ENCODE measurements at regions not wholly inside any gene's neighbourhood (a gene's known extent, or its start where the extent isn't known, plus 50 kb on each side); places are given as distances from the start of the nearest gene placed in this dataset.

GRCh38 chr12:105467710-105468366 is 137.3 kb downstream of the C12orf75 start (continued):
- TF ChIP-seq POLR2AphosphoS2 (IDR thresholded peaks at IDR 0.05; ENCODE audit: low read depth, low read length) = no peak

GRCh38 chr12:105468464-105468863 is 138.0 kb downstream of the C12orf75 start:
- no peaks in the 10 kb centered on the region for H4K20me1 ChIP-seq (ENCODE audit: insufficient read depth, low read length)
- no peak overlapping the region for H3K4me3 ChIP-seq (replicated peaks in 1 of 3; ENCODE audit: insufficient read depth in 1 of 3, low read depth in 2 of 3, low read length in 3 of 3)
- H3K79me2 ChIP-seq (ENCODE audit: insufficient read depth, low read length) = no peaks in the 10 kb centered on the region
- peaks cover 0 to 7% of the 10 kb centered on the region in 2 experiments; a peak in 3 of 5 replicates for H3K27me3 ChIP-seq (ENCODE audit: control insufficient read depth in 1 of 2, insufficient read depth in 2 of 2, low read length in 2 of 2)
- ChIA-PET POLR2A (no interaction called here), CTCF (ENCODE audit: low intra/inter-chr PET ratio, low total read pairs) (no interaction called here)
- whole genome bisulfite sequencing (ENCODE audit: low lambda C conversion rate) = 0% methylated on average over 1 of the region's 1 CpG
- BruUV-seq (replicated peaks) = no TSS peak
- no peak overlapping the region for H3K27ac ChIP-seq (ENCODE audit: extremely low read length, insufficient read depth, low read length)
- no peaks in the 10 kb centered on the region for H3K9me3 ChIP-seq (ENCODE audit: low read length)
- intact Hi-C loops (cut with micrococcal nuclease; ENCODE audit: unreplicated experiment) = no loop called here
- FAIRE-seq (no peak), ATAC-seq (no peak), DNase-seq (ENCODE audit: low spot score) (no peak)
- in situ Hi-C loops (cut with HindIII; ENCODE audit: extremely low pct_ligation_motif_present, low pct_unique_long_range_greater_than_20kb) = no loop called here
- H3K4me2 ChIP-seq (ENCODE audit: low read depth, low read length) = no peak overlapping the region
- no peaks in the 10 kb centered on the region for H3K4me1 ChIP-seq (ENCODE audit: insufficient read depth, low read length)
- no peak overlapping the region for H3K9ac ChIP-seq (ENCODE audit: insufficient read depth, low read depth, low read length)
- H3K36me3 ChIP-seq (replicated peaks in 1 of 2; ENCODE audit: control insufficient read depth in 1 of 2, insufficient read depth in 2 of 2, low read length in 2 of 2) = no peaks in the 10 kb centered on the region
- no peak overlapping the region for H2AFZ ChIP-seq (ENCODE audit: low read length)
- TF ChIP-seq ZNF235 (CRISPR knock-in tag; IDR thresholded peaks at IDR 0.05; ENCODE audit: borderline replicate concordance) = no peak
- TF ChIP-seq, protein P1, sequence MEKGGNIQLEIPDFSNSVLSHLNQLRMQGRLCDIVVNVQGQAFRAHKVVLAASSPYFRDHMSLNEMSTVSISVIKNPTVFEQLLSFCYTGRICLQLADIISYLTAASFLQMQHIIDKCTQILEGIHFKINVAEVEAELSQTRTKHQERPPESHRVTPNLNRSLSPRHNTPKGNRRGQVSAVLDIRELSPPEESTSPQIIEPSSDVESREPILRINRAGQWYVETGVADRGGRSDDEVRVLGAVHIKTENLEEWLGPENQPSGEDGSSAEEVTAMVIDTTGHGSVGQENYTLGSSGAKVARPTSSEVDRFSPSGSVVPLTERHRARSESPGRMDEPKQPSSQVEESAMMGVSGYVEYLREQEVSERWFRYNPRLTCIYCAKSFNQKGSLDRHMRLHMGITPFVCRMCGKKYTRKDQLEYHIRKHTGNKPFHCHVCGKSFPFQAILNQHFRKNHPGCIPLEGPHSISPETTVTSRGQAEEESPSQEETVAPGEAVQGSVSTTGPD (CRISPR knock-in tag; IDR thresholded peaks at IDR 0.05) = no peak
- no peak for TF ChIP-seq RBM22 (optimal IDR thresholded peaks at IDR 0.05; ENCODE audit: low read length)
- no peak for TF ChIP-seq HNF4G (IDR thresholded peaks at IDR 0.05; ENCODE audit: borderline replicate concordance, low read depth, low read length)
- TF ChIP-seq HNF4G (CRISPR knock-in tag; IDR thresholded peaks at IDR 0.05; ENCODE audit: borderline replicate concordance, low read depth) = no peak
- TF ChIP-seq TFAP4 (IDR thresholded peaks at IDR 0.05; ENCODE audit: borderline replicate concordance, low read depth) = no peak
- no peak for TF ChIP-seq MYNN (CRISPR knock-in tag; IDR thresholded peaks at IDR 0.05; ENCODE audit: low read depth)
- no peak for TF ChIP-seq GFI1 (CRISPR knock-in tag; IDR thresholded peaks at IDR 0.05; ENCODE audit: borderline replicate concordance)
- TF ChIP-seq KLF6 (CRISPR knock-in tag; IDR thresholded peaks at IDR 0.05) = no peak
- TF ChIP-seq, protein P2, sequence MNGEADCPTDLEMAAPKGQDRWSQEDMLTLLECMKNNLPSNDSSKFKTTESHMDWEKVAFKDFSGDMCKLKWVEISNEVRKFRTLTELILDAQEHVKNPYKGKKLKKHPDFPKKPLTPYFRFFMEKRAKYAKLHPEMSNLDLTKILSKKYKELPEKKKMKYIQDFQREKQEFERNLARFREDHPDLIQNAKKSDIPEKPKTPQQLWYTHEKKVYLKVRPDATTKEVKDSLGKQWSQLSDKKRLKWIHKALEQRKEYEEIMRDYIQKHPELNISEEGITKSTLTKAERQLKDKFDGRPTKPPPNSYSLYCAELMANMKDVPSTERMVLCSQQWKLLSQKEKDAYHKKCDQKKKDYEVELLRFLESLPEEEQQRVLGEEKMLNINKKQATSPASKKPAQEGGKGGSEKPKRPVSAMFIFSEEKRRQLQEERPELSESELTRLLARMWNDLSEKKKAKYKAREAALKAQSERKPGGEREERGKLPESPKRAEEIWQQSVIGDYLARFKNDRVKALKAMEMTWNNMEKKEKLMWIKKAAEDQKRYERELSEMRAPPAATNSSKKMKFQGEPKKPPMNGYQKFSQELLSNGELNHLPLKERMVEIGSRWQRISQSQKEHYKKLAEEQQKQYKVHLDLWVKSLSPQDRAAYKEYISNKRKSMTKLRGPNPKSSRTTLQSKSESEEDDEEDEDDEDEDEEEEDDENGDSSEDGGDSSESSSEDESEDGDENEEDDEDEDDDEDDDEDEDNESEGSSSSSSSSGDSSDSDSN (CRISPR knock-in tag; IDR thresholded peaks at IDR 0.05) = no peak
- no peak for TF ChIP-seq SNAI1 (CRISPR knock-in tag; IDR thresholded peaks at IDR 0.05; ENCODE audit: borderline replicate concordance)
- no peak for TF ChIP-seq ZBTB44 (CRISPR knock-in tag; IDR thresholded peaks at IDR 0.05)
